ENCODE measurements at regions not wholly inside any gene's neighbourhood (a gene's known extent, or its start where the extent isn't known, plus 50 kb on each side); places are given as distances from the start of the nearest gene placed in this dataset.

GRCh38 chr6:153208706-153209105 is 77.6 kb upstream of the RGS17 start:
- no peak for DNase-seq

GRCh38 chr6:153207617-153208016 is 76.5 kb upstream of the RGS17 start:
- DNase-seq: no peak

GRCh38 chr6:153207006-153207405 is 75.9 kb upstream of the RGS17 start:
- DNase-seq: no peak

GRCh38 chr6:153192943-153193885 is 62.1 kb upstream of the RGS17 start:
- no peak for DNase-seq

GRCh38 chr6:153183925-153184324 is 52.8 kb upstream of the RGS17 start:
- DNase-seq: no peak
